H1 (cell line): ENCODE measurements at regions not wholly inside any gene's neighbourhood (a gene's known extent, or its start where the extent isn't known, plus 50 kb on each side); places are given as distances from the start of the nearest gene placed in this dataset.

Source experiments
- CTCF ChIA-PET: fragments of 300-600 bp; sonication (Branson Sonifier 250); formaldehyde crosslinking; loops from one replicate; lab custom pipeline; 2021; ENCODE audit not compliant: partially characterized antibody; lab: Charles Lee
- POLR2A ChIA-PET: fragments of 300-600 bp; sonication (Branson Sonifier 250); formaldehyde crosslinking; loops from one replicate; lab custom pipeline; 2021; ENCODE audit warnings: inconsistent platforms; ENCODE audit not compliant: partially characterized antibody; lab: Charles Lee
- DNase-seq, 2 experiments: peaks; one replicate each; pipeline versions ENCODE4 v3.0.0 to v3.0.0-alpha.2; 2010 to 2022; ENCODE audit warnings: low spot score in 2 of 2, low read depth in 1 of 2, mixed read lengths in 1 of 2
- FAIRE-seq: peaks from 2 replicates; lab custom pipeline; 2011; peaks lifted over from hg19 to GRCh38; lab: Jason Lieb, UNC
- H2AFZ ChIP-seq: 2 replicates; pipeline ENCODE4 v1.8.1; 2012; ENCODE audit warnings: low read length, inconsistent platforms
- H2AK5ac ChIP-seq: 2 replicates; pipeline ENCODE4 v1.6.1; 2013; ENCODE audit warnings: low read depth, low read length
- H2BK120ac ChIP-seq: replicated peaks from 2 replicates; pipeline ENCODE3; 2013; ENCODE audit warnings: low read depth, low read length, inconsistent platforms
- H2BK12ac ChIP-seq: 2 replicates; pipeline ENCODE4 v1.6.1; 2013; ENCODE audit warnings: low read depth, low read length
- H2BK15ac ChIP-seq: 2 replicates; pipeline ENCODE4 v1.6.1; 2013; ENCODE audit warnings: low read length
- H2BK20ac ChIP-seq: 2 replicates; pipeline ENCODE4 v1.6.1; 2013; ENCODE audit warnings: low read length
- H2BK5ac ChIP-seq: 2 replicates; pipeline ENCODE4 v1.6.1; 2013; ENCODE audit warnings: low read depth, low read length
- H3K14ac ChIP-seq: 2 replicates; pipeline ENCODE4 v1.6.1; 2013; ENCODE audit warnings: inconsistent platforms; ENCODE audit not compliant: insufficient read length
- H3K18ac ChIP-seq: 2 replicates; pipeline ENCODE4 v1.6.1; 2013; ENCODE audit warnings: low read length; ENCODE audit errors: extremely low read depth
- H3K23ac ChIP-seq: 2 replicates; pipeline ENCODE4 v1.6.1; 2013; ENCODE audit warnings: inconsistent platforms; ENCODE audit not compliant: insufficient read length
- H3K23me2 ChIP-seq: 2 replicates; pipeline ENCODE4 v1.6.1; 2013; ENCODE audit warnings: low read depth, low read length
- H3K27ac ChIP-seq: 2 replicates; pipeline ENCODE4 v1.6.1; 2011; ENCODE audit warnings: low read depth, low read length, inconsistent platforms
- H3K27me3 ChIP-seq, 4 experiments: replicated peaks in 1 of 4; 1 replicate in 1 of 4; 2 replicates in 3 of 4; pipeline versions ENCODE4 v1.6.1 to v1.8.1; 2011 to 2013; ENCODE audit warnings: low read length in 3 of 4, mild to moderate bottlenecking in 3 of 4, inconsistent platforms in 2 of 4, mixed read lengths in 2 of 4, moderate library complexity in 1 of 4; ENCODE audit not compliant: control insufficient read depth in 3 of 4, insufficient read depth in 3 of 4; ENCODE audit errors: extremely low read depth in 1 of 4
- H3K36me3 ChIP-seq, 4 experiments: 2 replicates each; pipeline versions ENCODE4 v1.6.1 to v1.8.1; 2011 to 2013; ENCODE audit warnings: mild to moderate bottlenecking in 4 of 4, low read length in 3 of 4, moderate library complexity in 2 of 4, control low read depth in 1 of 4, inconsistent platforms in 1 of 4; ENCODE audit not compliant: insufficient read depth in 4 of 4, control insufficient read depth in 2 of 4
- H3K4ac ChIP-seq: replicated peaks from 2 replicates; pipeline ENCODE3; 2013; ENCODE audit warnings: low read length, low read depth, mixed read lengths, inconsistent platforms; ENCODE audit not compliant: insufficient read length
- H3K4me1 ChIP-seq, 4 experiments: replicated peaks in 1 of 4; 1 replicate in 1 of 4; 2 replicates in 3 of 4; pipeline versions ENCODE4 v1.6.1 to v1.8.1; 2011 to 2013; ENCODE audit warnings: low read length in 3 of 4, inconsistent platforms in 2 of 4, mixed read lengths in 1 of 4; ENCODE audit not compliant: insufficient read depth in 4 of 4, control insufficient read depth in 3 of 4
- H3K4me2 ChIP-seq, 2 experiments: 2 replicates each; pipeline versions ENCODE4 v1.6.1 to v1.8.1; 2011 to 2013; ENCODE audit warnings: low read depth in 2 of 2, low read length in 2 of 2, control low read depth in 1 of 2, inconsistent platforms in 1 of 2, mild to moderate bottlenecking in 1 of 2; ENCODE audit not compliant: insufficient read depth in 1 of 2
- H3K4me3 ChIP-seq, 4 experiments: fragments of 200-600, 300-600 bp in 1 of 4; sonication (generic), shearing (Covaris generic), sonication (Bioruptor Twin) in 1 of 4; 2 replicates each; pipeline versions ENCODE4 v1.5.1 to v1.8.1; 2011 to 2016; ENCODE audit warnings: low read length in 4 of 4, low read depth in 3 of 4, control low read depth in 2 of 4, inconsistent platforms in 2 of 4, mild to moderate bottlenecking in 2 of 4, mixed read lengths in 1 of 4, moderate library complexity in 1 of 4; ENCODE audit not compliant: insufficient read depth in 2 of 4; ENCODE audit errors: extremely low read depth in 1 of 4
- H3K56ac ChIP-seq: replicated peaks from 2 replicates; pipeline ENCODE3; 2013; ENCODE audit warnings: low read depth, mild to moderate bottlenecking, mixed read lengths, low read length, inconsistent platforms; ENCODE audit not compliant: insufficient read length
- H3K79me1 ChIP-seq: 2 replicates; pipeline ENCODE4 v1.6.1; 2013; ENCODE audit warnings: low read depth, low read length, control low read depth
- H3K79me2 ChIP-seq, 2 experiments: 2 replicates each; pipeline versions ENCODE4 v1.6.1 to v1.8.1; 2012 to 2013; ENCODE audit warnings: low read length in 2 of 2, mild to moderate bottlenecking in 2 of 2, inconsistent platforms in 1 of 2; ENCODE audit not compliant: insufficient read depth in 2 of 2, control insufficient read depth in 1 of 2
- H3K9ac ChIP-seq, 4 experiments: replicated peaks in 1 of 4; 1 replicate in 1 of 4; 2 replicates in 3 of 4; pipeline versions ENCODE4 v1.6.1 to v1.8.1; 2011 to 2013; ENCODE audit warnings: low read depth in 3 of 4, low read length in 3 of 4, control low read depth in 2 of 4, mild to moderate bottlenecking in 2 of 4, moderate library complexity in 2 of 4, inconsistent platforms in 1 of 4; ENCODE audit errors: extremely low read depth in 1 of 4
- H3K9me3 ChIP-seq, 2 experiments: 2 replicates each; pipeline versions ENCODE4 v1.6.1 to v1.8.1; 2012 to 2013; ENCODE audit warnings: mild to moderate bottlenecking in 2 of 2, moderate library complexity in 2 of 2, control low read depth in 1 of 2, inconsistent platforms in 1 of 2, low read depth in 1 of 2, low read length in 1 of 2, mixed read lengths in 1 of 2; ENCODE audit not compliant: insufficient read depth in 2 of 2
- H4K20me1 ChIP-seq, 2 experiments: replicated peaks in 1 of 2; 2 replicates each; pipeline versions ENCODE3 to v1.8.1; 2011 to 2013; ENCODE audit warnings: inconsistent platforms in 2 of 2, low read length in 2 of 2, mild to moderate bottlenecking in 1 of 2; ENCODE audit not compliant: insufficient read depth in 2 of 2, control insufficient read depth in 1 of 2
- H4K5ac ChIP-seq: 2 replicates; pipeline ENCODE4 v1.6.1; 2013; ENCODE audit warnings: low read length, low read depth, mixed read lengths, inconsistent platforms; ENCODE audit not compliant: insufficient read length
- H4K8ac ChIP-seq: 2 replicates; pipeline ENCODE4 v1.8.0; 2013; ENCODE audit warnings: mild to moderate bottlenecking, moderate library complexity, low read length, inconsistent platforms; ENCODE audit not compliant: insufficient read depth; ENCODE audit errors: extremely low read depth
- H4K91ac ChIP-seq: replicated peaks from 2 replicates; pipeline ENCODE3; 2013; ENCODE audit warnings: low read length, mixed read lengths, inconsistent platforms; ENCODE audit not compliant: insufficient read length
- EZH2 ChIP-seq: fragments of 200-600 bp; sonication (generic); IDR thresholded peaks from 2 replicates; pipeline ENCODE4 v1.7.1; 2012; ENCODE audit warnings: low read depth, mild to moderate bottlenecking, moderate library complexity, low read length, inconsistent platforms; ENCODE audit not compliant: severe bottlenecking
- GTF2F1 ChIP-seq: IDR thresholded peaks from 2 replicates; pipeline ENCODE4 v1.6.1; 2012; ENCODE audit warnings: low read depth, low read length, improper control_type of control experiment, borderline replicate concordance
- POU5F1 ChIP-seq: IDR thresholded peaks from 2 replicates; pipeline ENCODE4 v1.6.1; 2011; ENCODE audit warnings: low read depth, mild to moderate bottlenecking, low read length, moderate library complexity
- RAD21 ChIP-seq, 2 experiments: IDR thresholded peaks in 1 of 2; conservative IDR thresholded peaks in 1 of 2; 2 replicates each; pipeline ENCODE4 v1.6.1; 2011; ENCODE audit warnings: low read depth in 2 of 2, low read length in 2 of 2, improper control_type of control experiment in 1 of 2, inconsistent platforms in 1 of 2, mild to moderate bottlenecking in 1 of 2, moderate library complexity in 1 of 2
- RNF2 ChIP-seq: fragments of 200-900, 300-1000 bp; sonication (generic); IDR thresholded peaks from 2 replicates; pipeline ENCODE4 v1.7.1; 2016; ENCODE audit warnings: borderline replicate concordance, low read depth, mild to moderate bottlenecking, antibody characterized with exemption, low read length; ENCODE audit not compliant: poor library complexity, severe bottlenecking; ENCODE audit errors: missing control alignments
- SIN3A ChIP-seq, 2 experiments: IDR thresholded peaks in 1 of 2; conservative IDR thresholded peaks in 1 of 2; 2 replicates each; pipeline ENCODE4 v1.6.1; 2011 to 2012; ENCODE audit warnings: low read length in 2 of 2, improper control_type of control experiment in 1 of 2, low read depth in 1 of 2, mild to moderate bottlenecking in 1 of 2
- SIRT6 ChIP-seq: IDR thresholded peaks from one replicate; pipeline ENCODE4 v1.7.1; 2012; ENCODE audit warnings: low read length, inconsistent platforms
- SP1 ChIP-seq: IDR thresholded peaks from 2 replicates; pipeline ENCODE4 v1.6.1; 2011; ENCODE audit warnings: low read depth, low read length
- USF2 ChIP-seq: IDR thresholded peaks from 2 replicates; pipeline ENCODE4 v1.6.1; 2011; ENCODE audit warnings: low read length, improper control_type of control experiment

- Histone ChIP-seq H3K4me2 (no peak overlapping the region), H2BK120ac (no peak overlapping the region), H3K9ac (no peak overlapping the region), H3K79me1 (no peaks in the 10 kb centered on the region), H3K23ac (no peak overlapping the region), H3K56ac (no peak overlapping the region), H4K91ac (no peak overlapping the region), H3K27ac (no peak overlapping the region), H3K79me2 (no peaks in the 10 kb centered on the region), H4K20me1 (no peaks in the 10 kb centered on the region), H4K8ac (no peak overlapping the region), H2AFZ (no peak overlapping the region), H2BK15ac (no peak overlapping the region), H2AK5ac (no peak overlapping the region), H3K23me2 (no peaks in the 10 kb centered on the region), H3K27me3 (no peaks in the 10 kb centered on the region), H3K4ac (no peak overlapping the region), H3K4me1 (peaks cover 0 to 4% (median 0%) of the 10 kb centered on the region in 4 experiments; a peak in 1 of 7 replicates), H3K36me3 (no peaks in the 10 kb centered on the region), H2BK5ac (no peak overlapping the region), H3K14ac (no peak overlapping the region), H3K9me3 (no peaks in the 10 kb centered on the region), H3K4me3 (no peak overlapping the region), H3K18ac (no peak overlapping the region), H2BK12ac (no peak overlapping the region), H2BK20ac (no peak overlapping the region), H4K5ac (no peak overlapping the region)
- DNase-seq (no peak), FAIRE-seq (no peak)
- ChIA-PET CTCF (interaction anchor here (1.1 to 1.3 kb wide), 2 partner anchors 8 to 98 kb away, joined by 3 read pairs; no protein-coding TSS in a partner anchor), POLR2A (no interaction called here)
- TF ChIP-seq USF2 (no peak), EZH2 (no peak), GTF2F1 (no peak), RNF2 (no peak), SP1 (no peak), SIRT6 (no peak), RAD21 (IDR thresholded peaks at IDR 0.05 in 1 of 2, conservative IDR thresholded peaks at IDR 0.05 in 1 of 2; ENCODE audit: low read depth in 2 of 2, low read length in 2 of 2) (peak in 1 of 2 experiments; percentile 15; a peak in 1 of 4 replicates), POU5F1 (no peak), SIN3A (conservative IDR thresholded peaks at IDR 0.05 in 1 of 2, IDR thresholded peaks at IDR 0.05 in 1 of 2; ENCODE audit: low read depth in 1 of 2, low read length in 2 of 2) (no peak)
Measured at GRCh38 chrX:39249999-39250398, 448.7 kb downstream of the MID1IP1 start.
